ENCODE measurements at regions not wholly inside any gene's neighbourhood (a gene's known extent, or its start where the extent isn't known, plus 50 kb on each side); places are given as distances from the start of the nearest gene placed in this dataset.

- TF ChIP-seq CTCF (IDR thresholded peaks at IDR 0.05; ENCODE audit: insufficient read depth, low read length, missing control alignments) = no peak
- DNase-seq (ENCODE audit: low read depth, low spot score) = no peak
- no peak overlapping the region for H3K4me3 ChIP-seq (ENCODE audit: low read depth, low read length)
- ChIA-PET CTCF (no interaction called here), POLR2A (no interaction called here)
Measured at GRCh38 chr9:74236857-74237256, 260.3 kb upstream of the RORB start.

- no peak for DNase-seq (ENCODE audit: low read depth, low spot score)
- H3K4me3 ChIP-seq (ENCODE audit: low read depth, low read length) = no peak overlapping the region
- TF ChIP-seq CTCF (IDR thresholded peaks at IDR 0.05; ENCODE audit: insufficient read depth, low read length, missing control alignments) = no peak
- ChIA-PET CTCF (no interaction called here), POLR2A (no interaction called here)
Measured at GRCh38 chr9:74245866-74246497, 251.2 kb upstream of the RORB start.

GRCh38 chr9:74255489-74255984 lies 241.6 kb upstream of the RORB start:
- CTCF ChIA-PET = no interaction called here
- POLR2A ChIA-PET = no interaction called here
- TF ChIP-seq CTCF (IDR thresholded peaks at IDR 0.05; ENCODE audit: insufficient read depth, low read length, missing control alignments) = no peak
- no peak overlapping the region for H3K4me3 ChIP-seq (ENCODE audit: low read depth, low read length)
- DNase-seq (ENCODE audit: low read depth, low spot score) = no peak

GRCh38 chr9:74275872-74276508 lies 221.1 kb upstream of the RORB start:
- no peak overlapping the region for H3K4me3 ChIP-seq (ENCODE audit: low read depth, low read length)
- CTCF ChIA-PET = no interaction called here
- POLR2A ChIA-PET = no interaction called here
- no peak for DNase-seq (ENCODE audit: low read depth, low spot score)
- TF ChIP-seq CTCF (IDR thresholded peaks at IDR 0.05; ENCODE audit: insufficient read depth, low read length, missing control alignments) = no peak

GRCh38 chr9:74277532-74277931 lies 219.6 kb upstream of the RORB start:
- no peak overlapping the region for H3K4me3 ChIP-seq (ENCODE audit: low read depth, low read length)
- ChIA-PET POLR2A (no interaction called here), CTCF (no interaction called here)
- TF ChIP-seq CTCF (IDR thresholded peaks at IDR 0.05; ENCODE audit: insufficient read depth, low read length, missing control alignments) = no peak
- DNase-seq (ENCODE audit: low read depth, low spot score) = no peak

GRCh38 chr9:74281674-74282073 lies 215.5 kb upstream of the RORB start:
- no peak for DNase-seq (ENCODE audit: low read depth, low spot score)
- TF ChIP-seq CTCF (IDR thresholded peaks at IDR 0.05; ENCODE audit: insufficient read depth, low read length, missing control alignments) = no peak
- POLR2A ChIA-PET = no interaction called here
- H3K4me3 ChIP-seq (ENCODE audit: low read depth, low read length) = no peak overlapping the region
- CTCF ChIA-PET = no interaction called here

Data from AG04449 (cell line).